Glomerular visceral epithelial cell (primary cell): ENCODE measurements at regions not wholly inside any gene's neighbourhood (a gene's known extent, or its start where the extent isn't known, plus 50 kb on each side); places are given as distances from the start of the nearest gene placed in this dataset.
A peak's percentile ranks its signal among the peaks of the same experiment; 100 is the strongest.

Experiments
- DNase-seq: peaks from one replicate; pipeline ENCODE4 v3.0.0-alpha.2; 2016; ENCODE audit errors: extremely low spot score

GRCh38 chr5:82336959-82337351 is 58.8 kb upstream of the RPS23 start:
- DNase-seq: no peak

GRCh38 chr5:82336226-82336958 is 58.2 kb upstream of the RPS23 start:
- DNase-seq: no peak

GRCh38 chr5:82335806-82336205 is 57.7 kb upstream of the RPS23 start:
- no peak for DNase-seq

GRCh38 chr5:82334856-82335255 is 56.7 kb upstream of the RPS23 start:
- peak; percentile 49 for DNase-seq

- no peak for DNase-seq
Observed at GRCh38 chr5:82334085-82334692, 56.0 kb upstream of the RPS23 start.

- no peak for DNase-seq
Observed at GRCh38 chr5:82332886-82333615, 54.9 kb upstream of the RPS23 start.

GRCh38 chr5:82332064-82332855 is 54.1 kb upstream of the RPS23 start:
- no peak for DNase-seq

- no peak for DNase-seq
Observed at GRCh38 chr5:82331557-82331956, 53.4 kb upstream of the RPS23 start.

- DNase-seq: no peak
Observed at GRCh38 chr5:82330530-82331270, 52.5 kb upstream of the RPS23 start.

GRCh38 chr5:82329393-82329792 is 51.2 kb upstream of the RPS23 start:
- no peak for DNase-seq
